Activated naive CD8-positive, alpha-beta T cell treated with anti-CD3 and anti-CD28 coated beads, Interleukin-2, amount 50 U/mL, for 24 hours (primary cell): ENCODE measurements at regions not wholly inside any gene's neighbourhood (a gene's known extent, or its start where the extent isn't known, plus 50 kb on each side); places are given as distances from the start of the nearest gene placed in this dataset.

ENCODE experiments used
- ATAC-seq: fragments of 150-1000 bp; cut with Tn5 transposase; one replicate; pipeline ENCODE4 v1.10.0; 2021
- DNase-seq: peaks from one replicate; pipeline ENCODE4 v3.0.0; 2021
- H3K27ac Mint-ChIP-seq: one replicate; pipeline ENCODE4 v1.8.0; 2021; ENCODE audit warnings: mild to moderate bottlenecking, mixed read lengths
- H3K27me3 Mint-ChIP-seq: one replicate; pipeline ENCODE4 v1.8.0; 2021; ENCODE audit warnings: mixed read lengths
- H3K36me3 Mint-ChIP-seq: one replicate; pipeline ENCODE4 v1.8.0; 2021; ENCODE audit warnings: low read depth, mixed read lengths
- H3K4me1 Mint-ChIP-seq: one replicate; pipeline ENCODE4 v1.8.0; 2021; ENCODE audit warnings: mixed read lengths
- H3K4me3 Mint-ChIP-seq: one replicate; pipeline ENCODE4 v1.8.0; 2021; ENCODE audit warnings: mild to moderate bottlenecking, moderate library complexity, mixed read lengths
- H3K9me3 Mint-ChIP-seq: one replicate; pipeline ENCODE4 v1.8.0; 2021; ENCODE audit warnings: mixed read lengths

GRCh38 chr9:87216897-87217455 is 269.7 kb upstream of the GAS1 start:
- H3K36me3 Mint-ChIP-seq, result no peaks in the 10 kb centered on the region
- H3K4me1 Mint-ChIP-seq, result no peaks in the 10 kb centered on the region
- H3K9me3 Mint-ChIP-seq, result no peaks in the 10 kb centered on the region
- peaks cover 5% of the 10 kb centered on the region for H3K27me3 Mint-ChIP-seq
- no peak overlapping the region for H3K4me3 Mint-ChIP-seq
- ATAC-seq (peak; percentile 24), DNase-seq (no peak)
- H3K27ac Mint-ChIP-seq, result no peak overlapping the region

GRCh38 chr9:87223392-87224246 is 274.0 kb upstream of the DAPK1 start:
- no peaks in the 10 kb centered on the region for H3K36me3 Mint-ChIP-seq
- no peaks in the 10 kb centered on the region for H3K4me1 Mint-ChIP-seq
- no peaks in the 10 kb centered on the region for H3K9me3 Mint-ChIP-seq
- H3K27ac Mint-ChIP-seq, result no peak overlapping the region
- no peak for ATAC-seq
- peaks cover 4% of the 10 kb centered on the region for H3K27me3 Mint-ChIP-seq
- DNase-seq, result no peak
- H3K4me3 Mint-ChIP-seq, result no peak overlapping the region

GRCh38 chr9:87226896-87227295 is 270.8 kb upstream of the DAPK1 start:
- Mint-ChIP-seq H3K27me3 (peaks cover 4% of the 10 kb centered on the region), H3K36me3 (no peaks in the 10 kb centered on the region), H3K4me3 (no peak overlapping the region), H3K9me3 (no peaks in the 10 kb centered on the region), H3K4me1 (no peaks in the 10 kb centered on the region), H3K27ac (no peak overlapping the region)
- DNase-seq (no peak), ATAC-seq (no peak)

GRCh38 chr9:87227456-87227855 is 270.2 kb upstream of the DAPK1 start:
- no peak overlapping the region for H3K27ac Mint-ChIP-seq
- no peaks in the 10 kb centered on the region for H3K9me3 Mint-ChIP-seq
- ATAC-seq (no peak), DNase-seq (no peak)
- no peak overlapping the region for H3K4me3 Mint-ChIP-seq
- no peaks in the 10 kb centered on the region for H3K36me3 Mint-ChIP-seq
- H3K4me1 Mint-ChIP-seq, result no peaks in the 10 kb centered on the region
- H3K27me3 Mint-ChIP-seq, result peaks cover 4% of the 10 kb centered on the region

- ATAC-seq, result no peak
- no peaks in the 10 kb centered on the region for H3K9me3 Mint-ChIP-seq
- H3K4me1 Mint-ChIP-seq, result no peaks in the 10 kb centered on the region
- no peaks in the 10 kb centered on the region for H3K27me3 Mint-ChIP-seq
- H3K27ac Mint-ChIP-seq, result no peak overlapping the region
- H3K4me3 Mint-ChIP-seq, result no peak overlapping the region
- DNase-seq, result no peak
- H3K36me3 Mint-ChIP-seq, result no peaks in the 10 kb centered on the region
Measured at GRCh38 chr9:87229108-87229507, 268.6 kb upstream of the DAPK1 start.

- Mint-ChIP-seq H3K4me3 (no peak overlapping the region), H3K4me1 (no peaks in the 10 kb centered on the region), H3K27ac (no peak overlapping the region), H3K27me3 (peaks cover 2% of the 10 kb centered on the region), H3K9me3 (no peaks in the 10 kb centered on the region), H3K36me3 (no peaks in the 10 kb centered on the region)
- no peak for ATAC-seq
- DNase-seq, result no peak
Measured at GRCh38 chr9:87233431-87233830, 264.2 kb upstream of the DAPK1 start.

- ATAC-seq (no peak), DNase-seq (no peak)
- H3K27me3 Mint-ChIP-seq, result peaks cover 2% of the 10 kb centered on the region
- no peaks in the 10 kb centered on the region for H3K4me1 Mint-ChIP-seq
- H3K27ac Mint-ChIP-seq, result no peak overlapping the region
- H3K9me3 Mint-ChIP-seq, result no peaks in the 10 kb centered on the region
- H3K36me3 Mint-ChIP-seq, result no peaks in the 10 kb centered on the region
- no peak overlapping the region for H3K4me3 Mint-ChIP-seq
Measured at GRCh38 chr9:87233899-87234455, 263.7 kb upstream of the DAPK1 start.

GRCh38 chr9:87234854-87235253 is 262.8 kb upstream of the DAPK1 start:
- H3K27ac Mint-ChIP-seq, result no peak overlapping the region
- H3K4me1 Mint-ChIP-seq, result no peaks in the 10 kb centered on the region
- H3K36me3 Mint-ChIP-seq, result no peaks in the 10 kb centered on the region
- ATAC-seq (no peak), DNase-seq (no peak)
- H3K27me3 Mint-ChIP-seq, result peaks cover 2% of the 10 kb centered on the region
- no peak overlapping the region for H3K4me3 Mint-ChIP-seq
- no peaks in the 10 kb centered on the region for H3K9me3 Mint-ChIP-seq

GRCh38 chr9:87236546-87236945 is 261.1 kb upstream of the DAPK1 start:
- Mint-ChIP-seq H3K27ac (no peak overlapping the region), H3K4me1 (no peaks in the 10 kb centered on the region), H3K36me3 (no peaks in the 10 kb centered on the region), H3K4me3 (no peak overlapping the region), H3K27me3 (peaks cover 9% of the 10 kb centered on the region), H3K9me3 (no peaks in the 10 kb centered on the region)
- ATAC-seq, result no peak
- DNase-seq, result no peak

GRCh38 chr9:87237336-87237735 is 260.3 kb upstream of the DAPK1 start:
- ATAC-seq, result no peak
- Mint-ChIP-seq H3K9me3 (no peaks in the 10 kb centered on the region), H3K4me3 (no peak overlapping the region), H3K27me3 (peaks cover 12% of the 10 kb centered on the region), H3K27ac (no peak overlapping the region), H3K4me1 (no peaks in the 10 kb centered on the region), H3K36me3 (no peaks in the 10 kb centered on the region)
- DNase-seq, result no peak

GRCh38 chr9:87238545-87238944 is 259.1 kb upstream of the DAPK1 start:
- H3K4me3 Mint-ChIP-seq, result no peak overlapping the region
- no peak overlapping the region for H3K27ac Mint-ChIP-seq
- H3K36me3 Mint-ChIP-seq, result no peaks in the 10 kb centered on the region
- H3K9me3 Mint-ChIP-seq, result no peaks in the 10 kb centered on the region
- DNase-seq (no peak), ATAC-seq (no peak)
- H3K27me3 Mint-ChIP-seq, result peaks cover 13% of the 10 kb centered on the region
- no peaks in the 10 kb centered on the region for H3K4me1 Mint-ChIP-seq

GRCh38 chr9:87239312-87239711 is 258.4 kb upstream of the DAPK1 start:
- no peaks in the 10 kb centered on the region for H3K36me3 Mint-ChIP-seq
- H3K4me3 Mint-ChIP-seq, result no peak overlapping the region
- no peaks in the 10 kb centered on the region for H3K4me1 Mint-ChIP-seq
- no peak overlapping the region for H3K27ac Mint-ChIP-seq
- no peaks in the 10 kb centered on the region for H3K9me3 Mint-ChIP-seq
- no peak for ATAC-seq
- peaks cover 15% of the 10 kb centered on the region for H3K27me3 Mint-ChIP-seq
- no peak for DNase-seq

- Mint-ChIP-seq H3K9me3 (peaks cover 3% of the 10 kb centered on the region), H3K4me3 (no peak overlapping the region), H3K27ac (no peak overlapping the region), H3K4me1 (no peaks in the 10 kb centered on the region), H3K36me3 (no peaks in the 10 kb centered on the region), H3K27me3 (peaks cover 19% of the 10 kb centered on the region)
- ATAC-seq (no peak), DNase-seq (no peak)
Measured at GRCh38 chr9:87243602-87244001, 254.1 kb upstream of the DAPK1 start.

GRCh38 chr9:87245271-87245670 is 252.4 kb upstream of the DAPK1 start:
- Mint-ChIP-seq H3K36me3 (no peaks in the 10 kb centered on the region), H3K27ac (no peak overlapping the region), H3K4me3 (no peak overlapping the region), H3K9me3 (peaks cover 3% of the 10 kb centered on the region), H3K4me1 (no peaks in the 10 kb centered on the region), H3K27me3 (peaks cover 19% of the 10 kb centered on the region)
- no peak for DNase-seq
- ATAC-seq, result no peak

GRCh38 chr9:87247097-87247496 is 250.6 kb upstream of the DAPK1 start:
- no peak for DNase-seq
- H3K36me3 Mint-ChIP-seq, result no peaks in the 10 kb centered on the region
- H3K27ac Mint-ChIP-seq, result no peak overlapping the region
- H3K9me3 Mint-ChIP-seq, result peaks cover 3% of the 10 kb centered on the region
- no peak for ATAC-seq
- H3K27me3 Mint-ChIP-seq, result peaks cover 11% of the 10 kb centered on the region
- no peaks in the 10 kb centered on the region for H3K4me1 Mint-ChIP-seq
- H3K4me3 Mint-ChIP-seq, result no peak overlapping the region
